GM12872 (cell line): ENCODE measurements at regions not wholly inside any gene's neighbourhood (a gene's known extent, or its start where the extent isn't known, plus 50 kb on each side); places are given as distances from the start of the nearest gene placed in this dataset.

ENCODE experiments used
- CTCF ChIP-seq: IDR thresholded peaks from 3 replicates; pipeline ENCODE4 v1.5.1; 2011; ENCODE audit warnings: low read depth, mild to moderate bottlenecking, low read length, moderate library complexity; ENCODE audit not compliant: insufficient read depth

GRCh38 chr5:123790226-123790625 is 278.2 kb downstream of the CSNK1G3 start:
- no peak for TF ChIP-seq CTCF

DNA sequence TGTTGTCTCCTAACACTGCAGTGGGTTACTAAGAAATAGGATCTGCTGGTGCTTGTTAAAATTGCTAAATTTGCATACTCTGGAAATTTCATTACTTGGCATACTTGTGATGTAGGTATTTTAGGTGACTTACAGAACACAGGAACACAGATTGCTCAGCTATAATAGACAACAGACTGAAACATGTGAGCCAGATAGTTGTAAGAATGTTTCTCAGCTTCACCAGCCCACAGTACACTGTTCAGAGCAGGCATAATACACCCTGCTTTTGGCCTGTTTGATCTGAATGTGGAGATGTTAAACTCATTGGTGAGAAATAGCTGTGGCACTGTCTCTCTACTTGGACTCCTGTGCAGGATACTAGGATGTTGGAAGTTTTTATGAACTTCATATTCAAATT is 275.7 kb downstream of the CSNK1G3 start:
- no peak for TF ChIP-seq CTCF

- TF ChIP-seq CTCF, result no peak
These were observed 275.2 kb downstream of the CSNK1G3 start for GRCh38 chr5:123787136-123787535.

GRCh38 chr5:123786411-123786810 is 274.4 kb downstream of the CSNK1G3 start:
- TF ChIP-seq CTCF, result no peak

DNA sequence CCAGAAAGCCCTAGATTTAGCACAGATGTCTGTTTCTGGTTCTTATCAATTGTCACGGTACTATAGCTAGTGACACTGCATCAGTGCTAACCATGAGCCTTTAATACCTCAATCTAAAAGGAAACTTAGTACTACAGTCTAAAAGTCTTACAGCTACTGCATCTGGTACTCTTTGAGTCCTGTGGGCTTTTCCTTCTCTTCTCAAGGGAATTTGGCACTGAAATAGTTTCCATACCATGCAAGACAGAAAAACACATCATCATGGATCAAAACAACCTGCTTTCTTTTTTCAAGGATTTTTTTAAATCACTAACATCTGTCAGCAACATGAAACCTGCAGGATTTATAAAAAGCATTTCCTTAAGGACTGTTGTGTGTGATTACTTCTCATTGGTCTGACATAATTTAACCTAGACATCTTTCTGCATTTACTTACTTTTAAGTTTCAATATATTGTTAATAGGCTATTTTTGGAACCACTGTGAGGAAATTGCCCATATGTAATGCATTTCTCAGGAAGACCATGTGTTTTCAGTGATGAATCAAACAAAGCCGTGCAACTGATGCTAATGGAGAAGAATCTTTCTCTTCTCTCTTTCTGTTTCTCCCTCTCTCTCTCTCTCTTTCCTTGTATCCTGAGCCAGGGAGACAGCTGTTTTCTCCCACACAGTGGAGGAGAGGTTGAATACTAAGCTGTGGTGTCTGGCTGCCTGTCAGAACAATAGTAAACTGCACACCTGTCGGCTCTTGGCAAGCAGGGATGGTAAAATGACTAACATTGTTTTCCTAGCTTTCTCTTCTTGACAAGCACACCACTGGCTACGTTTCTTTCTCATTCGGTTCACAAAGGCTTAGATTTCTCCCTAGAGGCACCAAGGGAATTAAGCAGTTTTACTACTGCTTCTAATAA is 273.4 kb downstream of the CSNK1G3 start:
- TF ChIP-seq CTCF, result no peak

- TF ChIP-seq CTCF, result no peak
These were observed 271.4 kb downstream of the CSNK1G3 start for GRCh38 chr5:123783421-123783820.

- no peak for TF ChIP-seq CTCF
These were observed 266.7 kb downstream of the CSNK1G3 start for GRCh38 chr5:123778641-123779040.
